ENCODE measurements at regions not wholly inside any gene's neighbourhood (a gene's known extent, or its start where the extent isn't known, plus 50 kb on each side); places are given as distances from the start of the nearest gene placed in this dataset.

DNA sequence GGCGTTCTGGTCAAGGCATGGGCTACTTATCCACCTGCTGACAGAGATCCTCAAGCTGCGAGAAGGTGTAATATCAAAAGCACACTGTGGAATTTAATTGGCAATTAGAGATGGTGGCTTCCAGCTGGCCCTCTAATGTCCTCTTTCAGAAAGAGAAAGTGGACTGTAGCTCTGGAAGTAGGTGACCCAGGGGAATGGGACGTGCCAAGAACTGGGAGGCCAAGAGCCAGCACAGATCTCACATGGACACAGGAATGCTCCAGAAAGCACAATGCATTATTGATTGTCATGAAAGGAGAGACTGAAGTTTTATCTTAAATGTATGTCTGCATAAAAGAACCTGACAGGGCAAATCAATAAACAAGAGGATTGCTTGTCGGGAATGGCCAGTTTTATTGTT, 198.6 kb upstream of the CDH4 start:
- H3K9me3 ChIP-seq: no peaks in the 10 kb centered on the region
- H3K36me3 ChIP-seq (ENCODE audit: low read depth): no peaks in the 10 kb centered on the region
- TF ChIP-seq, protein P1, sequence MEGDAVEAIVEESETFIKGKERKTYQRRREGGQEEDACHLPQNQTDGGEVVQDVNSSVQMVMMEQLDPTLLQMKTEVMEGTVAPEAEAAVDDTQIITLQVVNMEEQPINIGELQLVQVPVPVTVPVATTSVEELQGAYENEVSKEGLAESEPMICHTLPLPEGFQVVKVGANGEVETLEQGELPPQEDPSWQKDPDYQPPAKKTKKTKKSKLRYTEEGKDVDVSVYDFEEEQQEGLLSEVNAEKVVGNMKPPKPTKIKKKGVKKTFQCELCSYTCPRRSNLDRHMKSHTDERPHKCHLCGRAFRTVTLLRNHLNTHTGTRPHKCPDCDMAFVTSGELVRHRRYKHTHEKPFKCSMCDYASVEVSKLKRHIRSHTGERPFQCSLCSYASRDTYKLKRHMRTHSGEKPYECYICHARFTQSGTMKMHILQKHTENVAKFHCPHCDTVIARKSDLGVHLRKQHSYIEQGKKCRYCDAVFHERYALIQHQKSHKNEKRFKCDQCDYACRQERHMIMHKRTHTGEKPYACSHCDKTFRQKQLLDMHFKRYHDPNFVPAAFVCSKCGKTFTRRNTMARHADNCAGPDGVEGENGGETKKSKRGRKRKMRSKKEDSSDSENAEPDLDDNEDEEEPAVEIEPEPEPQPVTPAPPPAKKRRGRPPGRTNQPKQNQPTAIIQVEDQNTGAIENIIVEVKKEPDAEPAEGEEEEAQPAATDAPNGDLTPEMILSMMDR (IDR thresholded peaks at IDR 0.05): no peak
- intact Hi-C loops (cut with DNase I, micrococcal nuclease): no loop called here
- H3K4me3 ChIP-seq: no peak overlapping the region
- DNase-seq: no peak
- no peak for ATAC-seq
- H3K4me1 ChIP-seq (ENCODE audit: low read depth): no peaks in the 10 kb centered on the region

DNA sequence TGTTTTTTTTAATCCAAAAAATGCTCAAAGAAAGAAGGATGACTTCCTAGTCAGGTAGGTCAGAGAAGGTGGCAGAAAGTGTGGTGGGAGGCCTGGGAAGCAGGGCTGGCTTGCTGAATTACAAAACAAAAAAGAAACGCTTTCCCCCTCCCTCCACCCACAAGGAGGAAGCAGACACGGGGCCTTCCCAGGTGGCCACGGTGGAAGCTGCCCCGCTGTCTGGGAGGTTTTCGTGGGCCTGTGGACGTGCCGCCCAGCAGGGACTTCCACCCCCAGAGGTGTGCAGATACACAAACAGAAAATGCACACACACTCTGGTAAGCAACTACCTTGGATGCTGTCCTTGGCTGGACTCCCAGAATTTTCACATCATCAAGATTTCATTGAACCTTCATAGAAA, 198.2 kb upstream of the CDH4 start:
- ATAC-seq: no peak
- no peak for DNase-seq
- Histone ChIP-seq H3K4me1 (ENCODE audit: low read depth) (no peaks in the 10 kb centered on the region), H3K36me3 (ENCODE audit: low read depth) (no peaks in the 10 kb centered on the region), H3K4me3 (no peak overlapping the region), H3K9me3 (no peaks in the 10 kb centered on the region)
- intact Hi-C loops (cut with DNase I, micrococcal nuclease): no loop called here
- TF ChIP-seq, protein P1 (IDR thresholded peaks at IDR 0.05): no peak

DNA sequence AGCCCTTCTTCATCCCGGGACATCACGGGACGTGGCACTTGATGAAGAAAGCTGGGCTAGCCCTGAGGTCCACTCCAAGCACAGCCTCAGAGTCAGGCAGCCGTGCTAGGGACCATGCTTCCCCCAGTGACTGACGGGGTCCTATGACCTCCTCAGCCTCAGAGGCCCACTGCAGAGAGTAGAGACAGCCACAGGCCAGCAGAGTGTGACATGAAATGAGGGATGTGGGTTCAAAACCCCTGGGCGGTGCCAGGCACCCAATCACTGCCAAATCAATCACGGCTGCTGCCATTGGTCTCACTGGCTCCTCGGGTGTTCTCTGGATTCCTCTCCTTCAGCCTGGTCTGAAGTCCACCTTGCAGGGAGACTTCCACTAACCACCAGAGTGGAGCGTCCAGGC, 197.7 kb upstream of the CDH4 start:
- intact Hi-C loops (cut with DNase I, micrococcal nuclease): no loop called here
- no peaks in the 10 kb centered on the region for H3K36me3 ChIP-seq (ENCODE audit: low read depth)
- TF ChIP-seq, protein P1 (IDR thresholded peaks at IDR 0.05): no peak
- H3K4me3 ChIP-seq: no peak overlapping the region
- H3K9me3 ChIP-seq: no peaks in the 10 kb centered on the region
- no peaks in the 10 kb centered on the region for H3K4me1 ChIP-seq (ENCODE audit: low read depth)
- DNase-seq (no peak), ATAC-seq (no peak)

DNA sequence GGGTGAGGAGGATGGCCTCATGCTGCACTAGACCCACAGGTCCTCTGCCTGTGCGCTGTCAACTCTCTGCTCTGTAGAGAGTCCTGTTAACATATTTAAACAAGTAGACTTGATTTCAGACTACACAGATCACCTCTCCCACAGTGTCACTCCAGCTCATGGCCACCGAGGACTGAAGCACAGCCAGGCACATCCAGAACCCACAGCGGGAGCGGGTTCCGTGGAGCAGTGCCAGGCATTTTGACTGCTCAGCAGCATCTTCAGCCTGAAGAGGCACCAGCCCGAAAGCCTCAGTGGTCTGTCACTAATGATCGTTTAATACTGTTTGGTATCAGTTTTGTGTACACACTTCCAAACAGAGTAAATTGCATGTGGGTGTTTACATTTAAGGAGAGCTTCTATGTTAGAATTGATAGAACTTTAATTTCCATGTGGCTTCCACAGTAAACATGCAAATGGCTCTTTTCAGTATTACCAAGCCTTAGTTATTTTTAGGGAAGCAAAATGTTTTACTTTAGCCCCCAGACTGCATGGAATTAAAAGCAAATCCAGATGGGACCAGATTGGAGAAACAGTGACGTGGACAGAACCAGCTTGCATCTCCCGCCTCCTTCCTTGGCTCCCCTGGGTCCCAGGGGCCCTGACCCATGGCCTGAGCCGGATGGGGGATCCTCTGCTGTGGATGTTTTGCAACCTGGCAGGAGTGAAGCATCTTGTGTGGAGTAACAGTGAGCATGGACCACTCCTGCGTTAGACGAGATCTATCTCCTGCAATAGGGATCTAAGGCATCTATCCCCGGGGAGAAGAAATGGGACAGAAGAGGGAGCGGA, 196.7 kb upstream of the CDH4 start:
- no peaks in the 10 kb centered on the region for H3K4me1 ChIP-seq (ENCODE audit: low read depth)
- H3K9me3 ChIP-seq: no peaks in the 10 kb centered on the region
- no peaks in the 10 kb centered on the region for H3K36me3 ChIP-seq (ENCODE audit: low read depth)
- H3K4me3 ChIP-seq: no peak overlapping the region
- ATAC-seq: no peak
- peak in 1 of 3 donors; percentile 35 for DNase-seq
- intact Hi-C loops (cut with DNase I, micrococcal nuclease): no loop called here
- TF ChIP-seq, protein P1 (IDR thresholded peaks at IDR 0.05): no peak

DNA sequence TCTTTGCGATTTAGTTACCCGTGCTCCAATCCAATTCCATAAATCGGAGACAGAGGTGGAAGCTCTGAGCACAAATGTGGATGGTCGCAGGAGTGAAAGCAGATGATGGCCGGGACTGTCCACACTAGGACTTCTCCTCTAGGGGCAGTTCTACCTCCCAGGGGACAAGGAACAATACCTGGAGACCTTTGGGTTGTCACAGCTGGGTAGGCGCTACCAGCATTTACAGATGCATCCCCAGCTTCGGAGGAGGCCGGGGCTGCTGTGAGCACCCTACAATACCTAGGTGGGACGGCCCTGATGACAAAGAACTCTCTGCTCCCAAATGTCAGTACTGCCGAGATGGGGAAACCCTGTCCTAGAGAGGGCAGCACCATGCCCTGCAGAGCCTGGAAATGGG, 195.9 kb upstream of the CDH4 start:
- DNase-seq (no peak), ATAC-seq (no peak)
- intact Hi-C loops (cut with DNase I, micrococcal nuclease): no loop called here

More for the DNA sequence above, 195.9 kb upstream of the CDH4 start:
- TF ChIP-seq, protein P1 (IDR thresholded peaks at IDR 0.05): no peak
- no peaks in the 10 kb centered on the region for H3K36me3 ChIP-seq (ENCODE audit: low read depth)
- no peak overlapping the region for H3K4me3 ChIP-seq
- no peaks in the 10 kb centered on the region for H3K4me1 ChIP-seq (ENCODE audit: low read depth)
- H3K9me3 ChIP-seq: no peaks in the 10 kb centered on the region
